ENCODE measurements at regions not wholly inside any gene's neighbourhood (a gene's known extent, or its start where the extent isn't known, plus 50 kb on each side); places are given as distances from the start of the nearest gene placed in this dataset.

DNA sequence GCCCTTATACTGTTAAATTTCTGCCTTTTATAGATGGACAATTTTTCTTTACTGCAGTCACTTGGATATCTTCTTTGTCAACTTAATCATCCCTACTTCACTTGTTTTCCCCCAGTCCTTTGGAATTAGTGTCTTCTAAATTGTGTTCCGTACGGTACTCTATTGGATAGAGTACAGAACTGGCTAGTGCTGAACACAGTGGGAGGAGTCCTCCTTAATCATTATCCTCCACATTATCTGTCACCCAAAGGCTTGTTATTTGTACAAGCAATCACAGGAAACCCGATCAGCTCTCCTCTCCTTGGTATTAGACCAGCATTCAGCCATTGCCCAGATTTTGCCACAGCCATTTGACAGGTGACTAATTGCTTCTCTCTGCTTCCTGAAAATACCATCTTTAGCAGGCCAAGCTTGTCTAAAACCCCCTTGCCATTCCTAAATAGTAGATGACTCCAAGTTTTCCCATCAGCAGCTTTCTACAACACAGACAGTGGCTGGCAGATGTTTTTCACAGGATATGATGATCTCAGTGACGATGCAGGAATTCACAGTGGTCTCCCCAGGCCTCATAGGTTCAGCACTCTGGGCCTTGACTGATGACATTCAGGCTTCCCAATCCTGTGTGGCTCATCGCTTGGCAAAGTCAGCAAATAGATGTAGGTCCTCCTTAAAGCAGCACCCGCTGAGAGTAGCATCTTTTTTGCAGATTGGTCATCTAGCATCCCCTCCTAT lies 216.0 kb upstream of the RGS6 start:
- TF ChIP-seq, protein P1, sequence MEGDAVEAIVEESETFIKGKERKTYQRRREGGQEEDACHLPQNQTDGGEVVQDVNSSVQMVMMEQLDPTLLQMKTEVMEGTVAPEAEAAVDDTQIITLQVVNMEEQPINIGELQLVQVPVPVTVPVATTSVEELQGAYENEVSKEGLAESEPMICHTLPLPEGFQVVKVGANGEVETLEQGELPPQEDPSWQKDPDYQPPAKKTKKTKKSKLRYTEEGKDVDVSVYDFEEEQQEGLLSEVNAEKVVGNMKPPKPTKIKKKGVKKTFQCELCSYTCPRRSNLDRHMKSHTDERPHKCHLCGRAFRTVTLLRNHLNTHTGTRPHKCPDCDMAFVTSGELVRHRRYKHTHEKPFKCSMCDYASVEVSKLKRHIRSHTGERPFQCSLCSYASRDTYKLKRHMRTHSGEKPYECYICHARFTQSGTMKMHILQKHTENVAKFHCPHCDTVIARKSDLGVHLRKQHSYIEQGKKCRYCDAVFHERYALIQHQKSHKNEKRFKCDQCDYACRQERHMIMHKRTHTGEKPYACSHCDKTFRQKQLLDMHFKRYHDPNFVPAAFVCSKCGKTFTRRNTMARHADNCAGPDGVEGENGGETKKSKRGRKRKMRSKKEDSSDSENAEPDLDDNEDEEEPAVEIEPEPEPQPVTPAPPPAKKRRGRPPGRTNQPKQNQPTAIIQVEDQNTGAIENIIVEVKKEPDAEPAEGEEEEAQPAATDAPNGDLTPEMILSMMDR (conservative IDR thresholded peaks at IDR 0.05), result no peak
- TF ChIP-seq EZH2 (IDR thresholded peaks at IDR 0.05; ENCODE audit: low read depth), result no peak

Data from PC-9 (cell line).